WTC11 (cell line): ENCODE measurements at regions not wholly inside any gene's neighbourhood (a gene's known extent, or its start where the extent isn't known, plus 50 kb on each side); places are given as distances from the start of the nearest gene placed in this dataset.

ENCODE experiments used
- ATAC-seq: fragments of 200-7000 bp; cut with Tn5 transposase; 2 replicates; pipeline ENCODE4 v1.10.0; 2021; ENCODE audit warnings: mild to moderate bottlenecking, moderate library complexity
- CTCF ChIA-PET: fragments of 300-600 bp; sonication (Branson Sonifier 250); formaldehyde crosslinking; loops from one replicate; lab custom pipeline; 2021; ENCODE audit warnings: antibody characterized with exemption; lab: Charles Lee
- POLR2A ChIA-PET: fragments of 350-600 bp; sonication (Branson Sonifier 250); formaldehyde crosslinking; loops from one replicate; lab custom pipeline; 2021; ENCODE audit warnings: antibody characterized with exemption; lab: Charles Lee
- DNase-seq: peaks from one replicate; pipeline ENCODE4 v3.0.0; 2021; ENCODE audit warnings: low spot score
- H3K27ac Mint-ChIP-seq: 2 replicates; pipeline ENCODE4 v1.8.0; 2021; ENCODE audit warnings: mixed read lengths
- H3K27me3 Mint-ChIP-seq: 2 replicates; pipeline ENCODE4 v1.8.0; 2021; ENCODE audit warnings: low read depth, mild to moderate bottlenecking, moderate library complexity, mixed read lengths
- H3K36me3 Mint-ChIP-seq: 2 replicates; pipeline ENCODE4 v1.8.0; 2021; ENCODE audit warnings: mixed read lengths
- H3K4me1 Mint-ChIP-seq: 2 replicates; pipeline ENCODE4 v1.8.0; 2022; ENCODE audit warnings: mixed read lengths
- H3K4me3 Mint-ChIP-seq: 2 replicates; pipeline ENCODE4 v1.8.0; 2021; ENCODE audit warnings: mild to moderate bottlenecking, moderate library complexity, mixed read lengths
- H3K9me3 Mint-ChIP-seq: 2 replicates; pipeline ENCODE4 v1.8.0; 2021; ENCODE audit warnings: mixed read lengths
- ARID4B ChIP-seq: sonication (generic); formaldehyde crosslinking; IDR thresholded peaks from 2 replicates; pipeline ENCODE4 v1.8.0; 2023; ENCODE audit warnings: missing genetic modification reagents, mild to moderate bottlenecking, borderline replicate concordance
- ATF6 ChIP-seq: sonication (generic); formaldehyde crosslinking; IDR thresholded peaks from 2 replicates; pipeline ENCODE4 v1.8.1; 2023; ENCODE audit warnings: mild to moderate bottlenecking, missing genetic modification reagents
- ELF4 ChIP-seq: sonication (generic); formaldehyde crosslinking; IDR thresholded peaks from 2 replicates; pipeline ENCODE4 v1.8.1; 2022; ENCODE audit warnings: low read depth, mild to moderate bottlenecking, moderate library complexity, missing genetic modification reagents
- ETV6 ChIP-seq: sonication (generic); formaldehyde crosslinking; IDR thresholded peaks from 2 replicates; pipeline ENCODE4 v1.8.1; 2022; ENCODE audit warnings: mild to moderate bottlenecking, missing genetic modification reagents
- FOXP1 ChIP-seq: sonication (generic); formaldehyde crosslinking; IDR thresholded peaks from 2 replicates; pipeline ENCODE4 v1.8.0; 2022; ENCODE audit warnings: missing genetic modification reagents, mild to moderate bottlenecking, moderate library complexity, borderline replicate concordance
- GRHL2 ChIP-seq: fragments of 250-450 bp; sonication (Bioruptor Pico); IDR thresholded peaks from 2 replicates; pipeline ENCODE4 v1.8.0; 2022; ENCODE audit warnings: mild to moderate bottlenecking, moderate library complexity; ENCODE audit not compliant: insufficient replicate concordance, severe bottlenecking
- KAT7 ChIP-seq: sonication (generic); formaldehyde crosslinking; IDR thresholded peaks from 2 replicates; pipeline ENCODE4 v1.8.1; 2023; ENCODE audit warnings: missing genetic modification reagents, mild to moderate bottlenecking, borderline replicate concordance
- PREB ChIP-seq: sonication (generic); formaldehyde crosslinking; IDR thresholded peaks from 2 replicates; pipeline ENCODE4 v1.8.1; 2022; ENCODE audit warnings: mild to moderate bottlenecking, missing genetic modification reagents, moderate library complexity, borderline replicate concordance
- PRRX2 ChIP-seq: fragments of 250-450 bp; sonication (Bioruptor Pico); IDR thresholded peaks from 2 replicates; pipeline ENCODE4 v1.8.0; 2021; ENCODE audit warnings: mild to moderate bottlenecking
- TEAD4 ChIP-seq: sonication (generic); formaldehyde crosslinking; IDR thresholded peaks from 2 replicates; pipeline ENCODE4 v1.8.0; 2022; ENCODE audit warnings: mild to moderate bottlenecking, missing genetic modification reagents
- USF2 ChIP-seq: sonication (generic); formaldehyde crosslinking; IDR thresholded peaks from 2 replicates; pipeline ENCODE4 v1.8.1; 2023; ENCODE audit warnings: mild to moderate bottlenecking, missing genetic modification reagents, moderate library complexity
- ZBTB21 ChIP-seq: sonication (generic); formaldehyde crosslinking; IDR thresholded peaks from 2 replicates; pipeline ENCODE4 v1.8.1; 2023; ENCODE audit warnings: mild to moderate bottlenecking, missing genetic modification reagents, borderline replicate concordance
- ZNF121 ChIP-seq: sonication (generic); formaldehyde crosslinking; IDR thresholded peaks from 2 replicates; pipeline ENCODE4 v1.8.0; 2023; ENCODE audit warnings: missing genetic modification reagents
- ZNF219 ChIP-seq: sonication (generic); formaldehyde crosslinking; IDR thresholded peaks from 2 replicates; pipeline ENCODE4 v1.8.0; 2023; ENCODE audit warnings: missing genetic modification reagents, mild to moderate bottlenecking, borderline replicate concordance
- ZNF232 ChIP-seq: sonication (generic); formaldehyde crosslinking; IDR thresholded peaks from 2 replicates; pipeline ENCODE4 v1.8.0; 2022; ENCODE audit warnings: mild to moderate bottlenecking, missing genetic modification reagents
- ZNF281 ChIP-seq: sonication (generic); formaldehyde crosslinking; IDR thresholded peaks from 2 replicates; pipeline ENCODE4 v1.8.0; 2023; ENCODE audit warnings: mild to moderate bottlenecking, missing genetic modification reagents
- ZSCAN18 ChIP-seq: fragments of 250-450 bp; sonication (Bioruptor Pico); IDR thresholded peaks from 2 replicates; pipeline ENCODE4 v2.1.2; 2022; ENCODE audit warnings: mild to moderate bottlenecking, moderate library complexity
- TF ChIP-seq, protein P1 (sequence below): sonication (generic); formaldehyde crosslinking; IDR thresholded peaks from 2 replicates; pipeline ENCODE4 v1.8.1; 2023; ENCODE audit warnings: mild to moderate bottlenecking, moderate library complexity, missing genetic modification reagents
- TF ChIP-seq, protein P2 (sequence below): fragments of 250-450 bp; sonication (Bioruptor Pico); IDR thresholded peaks from 2 replicates; pipeline ENCODE4 v1.9.0; 2021; ENCODE audit warnings: mild to moderate bottlenecking
- TF ChIP-seq, protein P3 (sequence below): sonication (generic); formaldehyde crosslinking; IDR thresholded peaks from 2 replicates; pipeline ENCODE4 v1.8.0; 2022; ENCODE audit warnings: mild to moderate bottlenecking, missing genetic modification reagents

DNA sequence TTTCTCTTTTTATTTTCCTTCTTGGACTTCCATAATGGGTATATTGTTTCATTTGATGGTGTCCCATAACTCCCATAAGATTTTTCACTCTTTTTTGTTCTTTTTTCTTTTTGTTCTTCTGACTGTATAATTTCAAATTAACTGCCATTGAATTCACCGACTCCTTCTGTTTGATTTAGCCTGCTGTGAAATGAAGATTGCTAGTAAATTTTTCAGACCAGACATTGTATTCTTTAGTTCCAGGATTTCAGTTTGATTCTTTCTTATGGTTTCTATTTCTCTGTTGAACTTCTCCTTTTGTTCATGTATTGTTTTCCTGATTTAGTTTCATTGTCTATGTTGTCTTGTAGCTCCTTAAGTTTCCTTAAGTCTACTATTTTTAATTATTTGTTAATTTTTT, 87.6 kb upstream of the SPOPL start (continued):
- TF ChIP-seq ZNF281 (CRISPR knock-in tag) (no peak), USF2 (CRISPR knock-in tag) (no peak), ATF6 (CRISPR knock-in tag) (no peak), FOXP1 (CRISPR knock-in tag) (no peak), ZSCAN18 (CRISPR knock-in tag) (no peak), KAT7 (no peak)
- TF ChIP-seq, protein P1, sequence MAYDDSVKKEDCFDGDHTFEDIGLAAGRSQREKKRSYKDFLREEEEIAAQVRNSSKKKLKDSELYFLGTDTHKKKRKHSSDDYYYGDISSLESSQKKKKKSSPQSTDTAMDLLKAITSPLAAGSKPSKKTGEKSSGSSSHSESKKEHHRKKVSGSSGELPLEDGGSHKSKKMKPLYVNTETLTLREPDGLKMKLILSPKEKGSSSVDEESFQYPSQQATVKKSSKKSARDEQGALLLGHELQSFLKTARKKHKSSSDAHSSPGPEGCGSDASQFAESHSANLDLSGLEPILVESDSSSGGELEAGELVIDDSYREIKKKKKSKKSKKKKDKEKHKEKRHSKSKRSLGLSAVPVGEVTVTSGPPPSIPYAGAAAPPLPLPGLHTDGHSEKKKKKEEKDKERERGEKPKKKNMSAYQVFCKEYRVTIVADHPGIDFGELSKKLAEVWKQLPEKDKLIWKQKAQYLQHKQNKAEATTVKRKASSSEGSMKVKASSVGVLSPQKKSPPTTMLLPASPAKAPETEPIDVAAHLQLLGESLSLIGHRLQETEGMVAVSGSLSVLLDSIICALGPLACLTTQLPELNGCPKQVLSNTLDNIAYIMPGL (CRISPR knock-in tag) = no peak
- TF ChIP-seq, protein P2, sequence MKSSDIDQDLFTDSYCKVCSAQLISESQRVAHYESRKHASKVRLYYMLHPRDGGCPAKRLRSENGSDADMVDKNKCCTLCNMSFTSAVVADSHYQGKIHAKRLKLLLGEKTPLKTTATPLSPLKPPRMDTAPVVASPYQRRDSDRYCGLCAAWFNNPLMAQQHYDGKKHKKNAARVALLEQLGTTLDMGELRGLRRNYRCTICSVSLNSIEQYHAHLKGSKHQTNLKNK (CRISPR knock-in tag) = no peak
- TF ChIP-seq, all 79 proteins: peak for 0

DNA sequence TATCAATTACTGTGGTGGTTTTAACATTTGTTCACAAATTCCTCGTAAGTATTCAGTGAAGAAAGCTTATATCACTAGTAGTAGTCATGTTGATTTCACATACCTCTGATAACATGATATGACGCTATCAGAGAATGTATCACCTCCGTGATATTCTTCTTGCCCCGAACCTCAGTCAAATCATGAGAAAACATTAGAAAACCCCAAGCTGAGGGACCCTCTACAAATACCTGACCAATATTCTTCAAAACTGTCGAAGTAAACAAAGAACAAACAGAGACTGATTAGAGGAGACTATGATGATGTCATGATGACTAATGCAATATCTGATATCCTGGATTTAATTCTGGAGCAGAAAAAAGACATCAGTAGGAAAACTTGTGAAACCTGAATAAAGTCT, 85.6 kb upstream of the SPOPL start:
- Mint-ChIP-seq H3K4me3 (no peak overlapping the region), H3K27me3 (no peaks in the 10 kb centered on the region), H3K36me3 (peaks cover 11% of the 10 kb centered on the region), H3K27ac (no peak overlapping the region), H3K9me3 (peaks cover 26% of the 10 kb centered on the region), H3K4me1 (no peaks in the 10 kb centered on the region)
- CTCF ChIA-PET = no interaction called here
- DNase-seq = no peak
- ATAC-seq = no peak
- POLR2A ChIA-PET = no interaction called here
- TF ChIP-seq ELF4 (no peak), KAT7 (no peak), ZBTB21 (no peak), GRHL2 (no peak), ETV6 (no peak), PREB (CRISPR knock-in tag) (no peak), ZNF121 (CRISPR knock-in tag) (no peak), ARID4B (CRISPR knock-in tag) (no peak), PRRX2 (CRISPR knock-in tag) (no peak), ZNF219 (no peak), TEAD4 (CRISPR knock-in tag) (no peak), ZNF232 (no peak)
- TF ChIP-seq, protein P3, sequence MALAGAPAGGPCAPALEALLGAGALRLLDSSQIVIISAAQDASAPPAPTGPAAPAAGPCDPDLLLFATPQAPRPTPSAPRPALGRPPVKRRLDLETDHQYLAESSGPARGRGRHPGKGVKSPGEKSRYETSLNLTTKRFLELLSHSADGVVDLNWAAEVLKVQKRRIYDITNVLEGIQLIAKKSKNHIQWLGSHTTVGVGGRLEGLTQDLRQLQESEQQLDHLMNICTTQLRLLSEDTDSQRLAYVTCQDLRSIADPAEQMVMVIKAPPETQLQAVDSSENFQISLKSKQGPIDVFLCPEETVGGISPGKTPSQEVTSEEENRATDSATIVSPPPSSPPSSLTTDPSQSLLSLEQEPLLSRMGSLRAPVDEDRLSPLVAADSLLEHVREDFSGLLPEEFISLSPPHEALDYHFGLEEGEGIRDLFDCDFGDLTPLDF = no peak
